Body of pancreas (tissue), 4 donors: ENCODE measurements at regions not wholly inside any gene's neighbourhood (a gene's known extent, or its start where the extent isn't known, plus 50 kb on each side); places are given as distances from the start of the nearest gene placed in this dataset.

ENCODE experiments used
- CTCF ChIP-seq, 7 experiments: fragments of 450-650 bp in 4 of 7; fragments of 200-600 bp in 3 of 7; sonication (generic) in 3 of 7; IDR thresholded peaks; one replicate each; pipeline ENCODE4 v1.5.1; 2016 to 2019; ENCODE audit warnings: antibody characterized with exemption in 7 of 7
- POLR2A ChIP-seq, 3 donors: fragments of 450-650 bp; IDR thresholded peaks; one replicate each; pipeline ENCODE4 v1.6.1; 2016; ENCODE audit warnings: antibody characterized with exemption in 3 of 3, mild to moderate bottlenecking in 2 of 3

- TF ChIP-seq CTCF (IDR thresholded peaks at IDR 0.05) = no peak
- TF ChIP-seq POLR2A (IDR thresholded peaks at IDR 0.05) = no peak
Measured at GRCh38 chr20:7291323-7291943, 523.9 kb downstream of the BMP2 start.
